H1 (cell line): ENCODE measurements at regions not wholly inside any gene's neighbourhood (a gene's known extent, or its start where the extent isn't known, plus 50 kb on each side); places are given as distances from the start of the nearest gene placed in this dataset.

Experiments used
- CTCF ChIA-PET: fragments of 300-600 bp; sonication (Branson Sonifier 250); formaldehyde crosslinking; loops from one replicate; lab custom pipeline; 2021; ENCODE audit not compliant: partially characterized antibody; lab: Charles Lee
- POLR2A ChIA-PET: fragments of 300-600 bp; sonication (Branson Sonifier 250); formaldehyde crosslinking; loops from one replicate; lab custom pipeline; 2021; ENCODE audit warnings: inconsistent platforms; ENCODE audit not compliant: partially characterized antibody; lab: Charles Lee
- DNase-seq, 2 experiments: peaks; one replicate each; pipeline versions ENCODE4 v3.0.0 to v3.0.0-alpha.2; 2010 to 2022; ENCODE audit warnings: low spot score in 2 of 2, low read depth in 1 of 2, mixed read lengths in 1 of 2
- FAIRE-seq: peaks from 2 replicates; lab custom pipeline; 2011; peaks lifted over from hg19 to GRCh38; lab: Jason Lieb, UNC
- H2AFZ ChIP-seq: 2 replicates; pipeline ENCODE4 v1.8.1; 2012; ENCODE audit warnings: low read length, inconsistent platforms
- H2AK5ac ChIP-seq: 2 replicates; pipeline ENCODE4 v1.6.1; 2013; ENCODE audit warnings: low read depth, low read length
- H2BK120ac ChIP-seq: replicated peaks from 2 replicates; pipeline ENCODE3; 2013; ENCODE audit warnings: low read depth, low read length, inconsistent platforms
- H2BK12ac ChIP-seq: 2 replicates; pipeline ENCODE4 v1.6.1; 2013; ENCODE audit warnings: low read depth, low read length
- H2BK15ac ChIP-seq: 2 replicates; pipeline ENCODE4 v1.6.1; 2013; ENCODE audit warnings: low read length
- H2BK20ac ChIP-seq: 2 replicates; pipeline ENCODE4 v1.6.1; 2013; ENCODE audit warnings: low read length
- H2BK5ac ChIP-seq: 2 replicates; pipeline ENCODE4 v1.6.1; 2013; ENCODE audit warnings: low read depth, low read length
- H3K14ac ChIP-seq: 2 replicates; pipeline ENCODE4 v1.6.1; 2013; ENCODE audit warnings: inconsistent platforms; ENCODE audit not compliant: insufficient read length
- H3K18ac ChIP-seq: 2 replicates; pipeline ENCODE4 v1.6.1; 2013; ENCODE audit warnings: low read length; ENCODE audit errors: extremely low read depth
- H3K23ac ChIP-seq: 2 replicates; pipeline ENCODE4 v1.6.1; 2013; ENCODE audit warnings: inconsistent platforms; ENCODE audit not compliant: insufficient read length
- H3K23me2 ChIP-seq: 2 replicates; pipeline ENCODE4 v1.6.1; 2013; ENCODE audit warnings: low read depth, low read length
- H3K27ac ChIP-seq: 2 replicates; pipeline ENCODE4 v1.6.1; 2011; ENCODE audit warnings: low read depth, low read length, inconsistent platforms
- H3K27me3 ChIP-seq, 4 experiments: replicated peaks in 1 of 4; 1 replicate in 1 of 4; 2 replicates in 3 of 4; pipeline versions ENCODE4 v1.6.1 to v1.8.1; 2011 to 2013; ENCODE audit warnings: low read length in 3 of 4, mild to moderate bottlenecking in 3 of 4, inconsistent platforms in 2 of 4, mixed read lengths in 2 of 4, moderate library complexity in 1 of 4; ENCODE audit not compliant: control insufficient read depth in 3 of 4, insufficient read depth in 3 of 4; ENCODE audit errors: extremely low read depth in 1 of 4
- H3K36me3 ChIP-seq, 4 experiments: 2 replicates each; pipeline versions ENCODE4 v1.6.1 to v1.8.1; 2011 to 2013; ENCODE audit warnings: mild to moderate bottlenecking in 4 of 4, low read length in 3 of 4, moderate library complexity in 2 of 4, control low read depth in 1 of 4, inconsistent platforms in 1 of 4; ENCODE audit not compliant: insufficient read depth in 4 of 4, control insufficient read depth in 2 of 4
- H3K4ac ChIP-seq: replicated peaks from 2 replicates; pipeline ENCODE3; 2013; ENCODE audit warnings: low read length, low read depth, mixed read lengths, inconsistent platforms; ENCODE audit not compliant: insufficient read length
- H3K4me1 ChIP-seq, 4 experiments: replicated peaks in 1 of 4; 1 replicate in 1 of 4; 2 replicates in 3 of 4; pipeline versions ENCODE4 v1.6.1 to v1.8.1; 2011 to 2013; ENCODE audit warnings: low read length in 3 of 4, inconsistent platforms in 2 of 4, mixed read lengths in 1 of 4; ENCODE audit not compliant: insufficient read depth in 4 of 4, control insufficient read depth in 3 of 4
- H3K4me2 ChIP-seq, 2 experiments: 2 replicates each; pipeline versions ENCODE4 v1.6.1 to v1.8.1; 2011 to 2013; ENCODE audit warnings: low read depth in 2 of 2, low read length in 2 of 2, control low read depth in 1 of 2, inconsistent platforms in 1 of 2, mild to moderate bottlenecking in 1 of 2; ENCODE audit not compliant: insufficient read depth in 1 of 2
- H3K4me3 ChIP-seq, 4 experiments: fragments of 200-600, 300-600 bp in 1 of 4; sonication (generic), shearing (Covaris generic), sonication (Bioruptor Twin) in 1 of 4; 2 replicates each; pipeline versions ENCODE4 v1.5.1 to v1.8.1; 2011 to 2016; ENCODE audit warnings: low read length in 4 of 4, low read depth in 3 of 4, control low read depth in 2 of 4, inconsistent platforms in 2 of 4, mild to moderate bottlenecking in 2 of 4, mixed read lengths in 1 of 4, moderate library complexity in 1 of 4; ENCODE audit not compliant: insufficient read depth in 2 of 4; ENCODE audit errors: extremely low read depth in 1 of 4
- H3K56ac ChIP-seq: replicated peaks from 2 replicates; pipeline ENCODE3; 2013; ENCODE audit warnings: low read depth, mild to moderate bottlenecking, mixed read lengths, low read length, inconsistent platforms; ENCODE audit not compliant: insufficient read length
- H3K79me1 ChIP-seq: 2 replicates; pipeline ENCODE4 v1.6.1; 2013; ENCODE audit warnings: low read depth, low read length, control low read depth
- H3K79me2 ChIP-seq, 2 experiments: 2 replicates each; pipeline versions ENCODE4 v1.6.1 to v1.8.1; 2012 to 2013; ENCODE audit warnings: low read length in 2 of 2, mild to moderate bottlenecking in 2 of 2, inconsistent platforms in 1 of 2; ENCODE audit not compliant: insufficient read depth in 2 of 2, control insufficient read depth in 1 of 2
- H3K9ac ChIP-seq, 4 experiments: replicated peaks in 1 of 4; 1 replicate in 1 of 4; 2 replicates in 3 of 4; pipeline versions ENCODE4 v1.6.1 to v1.8.1; 2011 to 2013; ENCODE audit warnings: low read depth in 3 of 4, low read length in 3 of 4, control low read depth in 2 of 4, mild to moderate bottlenecking in 2 of 4, moderate library complexity in 2 of 4, inconsistent platforms in 1 of 4; ENCODE audit errors: extremely low read depth in 1 of 4
- H3K9me3 ChIP-seq, 2 experiments: 2 replicates each; pipeline versions ENCODE4 v1.6.1 to v1.8.1; 2012 to 2013; ENCODE audit warnings: mild to moderate bottlenecking in 2 of 2, moderate library complexity in 2 of 2, control low read depth in 1 of 2, inconsistent platforms in 1 of 2, low read depth in 1 of 2, low read length in 1 of 2, mixed read lengths in 1 of 2; ENCODE audit not compliant: insufficient read depth in 2 of 2
- H4K20me1 ChIP-seq, 2 experiments: replicated peaks in 1 of 2; 2 replicates each; pipeline versions ENCODE3 to v1.8.1; 2011 to 2013; ENCODE audit warnings: inconsistent platforms in 2 of 2, low read length in 2 of 2, mild to moderate bottlenecking in 1 of 2; ENCODE audit not compliant: insufficient read depth in 2 of 2, control insufficient read depth in 1 of 2
- H4K5ac ChIP-seq: 2 replicates; pipeline ENCODE4 v1.6.1; 2013; ENCODE audit warnings: low read length, low read depth, mixed read lengths, inconsistent platforms; ENCODE audit not compliant: insufficient read length
- H4K8ac ChIP-seq: 2 replicates; pipeline ENCODE4 v1.8.0; 2013; ENCODE audit warnings: mild to moderate bottlenecking, moderate library complexity, low read length, inconsistent platforms; ENCODE audit not compliant: insufficient read depth; ENCODE audit errors: extremely low read depth
- H4K91ac ChIP-seq: replicated peaks from 2 replicates; pipeline ENCODE3; 2013; ENCODE audit warnings: low read length, mixed read lengths, inconsistent platforms; ENCODE audit not compliant: insufficient read length
- BACH1 ChIP-seq: IDR thresholded peaks from 2 replicates; pipeline ENCODE4 v1.6.1; 2012; ENCODE audit warnings: low read length, improper control_type of control experiment
- BCL11A ChIP-seq, 2 experiments: IDR thresholded peaks; one replicate each; pipeline ENCODE4 v1.6.1; 2011; ENCODE audit warnings: low read depth in 2 of 2, low read length in 2 of 2, mild to moderate bottlenecking in 2 of 2
- CBX8 ChIP-seq: fragments of 300-800, 300-1000 bp; sonication (generic); IDR thresholded peaks from 2 replicates; pipeline ENCODE4 v1.7.1; 2016; ENCODE audit warnings: low read depth, low read length, borderline replicate concordance
- EZH2 ChIP-seq: fragments of 200-600 bp; sonication (generic); IDR thresholded peaks from 2 replicates; pipeline ENCODE4 v1.7.1; 2012; ENCODE audit warnings: low read depth, mild to moderate bottlenecking, moderate library complexity, low read length, inconsistent platforms; ENCODE audit not compliant: severe bottlenecking
- FOSL1 ChIP-seq: IDR thresholded peaks from 2 replicates; pipeline ENCODE4 v1.6.1; 2011; ENCODE audit warnings: mild to moderate bottlenecking, low read depth, low read length, moderate library complexity; ENCODE audit not compliant: insufficient read depth
- GABPA ChIP-seq: IDR thresholded peaks from 2 replicates; pipeline ENCODE4 v1.6.1; 2011; ENCODE audit warnings: mild to moderate bottlenecking, low read length, moderate library complexity, borderline replicate concordance; ENCODE audit not compliant: insufficient read depth
- GTF2F1 ChIP-seq: IDR thresholded peaks from 2 replicates; pipeline ENCODE4 v1.6.1; 2012; ENCODE audit warnings: low read depth, low read length, improper control_type of control experiment, borderline replicate concordance
- HDAC6 ChIP-seq: IDR thresholded peaks from one replicate; pipeline ENCODE4 v1.7.1; 2012; ENCODE audit warnings: low read depth, mild to moderate bottlenecking, inconsistent platforms, low read length, moderate library complexity
- JUN ChIP-seq: IDR thresholded peaks from 2 replicates; pipeline ENCODE4 v1.6.1; 2011; ENCODE audit warnings: low read depth, mild to moderate bottlenecking, improper control_type of control experiment, low read length
- RAD21 ChIP-seq, 2 experiments: IDR thresholded peaks in 1 of 2; conservative IDR thresholded peaks in 1 of 2; 2 replicates each; pipeline ENCODE4 v1.6.1; 2011; ENCODE audit warnings: low read depth in 2 of 2, low read length in 2 of 2, improper control_type of control experiment in 1 of 2, inconsistent platforms in 1 of 2, mild to moderate bottlenecking in 1 of 2, moderate library complexity in 1 of 2
- SIRT6 ChIP-seq: IDR thresholded peaks from one replicate; pipeline ENCODE4 v1.7.1; 2012; ENCODE audit warnings: low read length, inconsistent platforms
- WGBS, 2 experiments: shearing (Covaris generic) in 1 of 2; methylation state at CpG; one replicate each; pipeline versions ENCODE4 v1.1.6 to v1.1.7; 2013 to 2015; ENCODE audit warnings: low lambda C conversion rate in 2 of 2, mixed read lengths in 2 of 2, inconsistent platforms in 1 of 2, low coverage in 1 of 2, missing lambda C conversion rate in 1 of 2; ENCODE audit not compliant: insufficient replicate concordance in 2 of 2, insufficient coverage in 1 of 2, insufficient read length in 1 of 2; ENCODE audit errors: extremely low coverage in 1 of 2, missing lambda C conversion rate in 1 of 2; 5-methylcytosine and 5-hydroxymethylcytosine counted together

DNA sequence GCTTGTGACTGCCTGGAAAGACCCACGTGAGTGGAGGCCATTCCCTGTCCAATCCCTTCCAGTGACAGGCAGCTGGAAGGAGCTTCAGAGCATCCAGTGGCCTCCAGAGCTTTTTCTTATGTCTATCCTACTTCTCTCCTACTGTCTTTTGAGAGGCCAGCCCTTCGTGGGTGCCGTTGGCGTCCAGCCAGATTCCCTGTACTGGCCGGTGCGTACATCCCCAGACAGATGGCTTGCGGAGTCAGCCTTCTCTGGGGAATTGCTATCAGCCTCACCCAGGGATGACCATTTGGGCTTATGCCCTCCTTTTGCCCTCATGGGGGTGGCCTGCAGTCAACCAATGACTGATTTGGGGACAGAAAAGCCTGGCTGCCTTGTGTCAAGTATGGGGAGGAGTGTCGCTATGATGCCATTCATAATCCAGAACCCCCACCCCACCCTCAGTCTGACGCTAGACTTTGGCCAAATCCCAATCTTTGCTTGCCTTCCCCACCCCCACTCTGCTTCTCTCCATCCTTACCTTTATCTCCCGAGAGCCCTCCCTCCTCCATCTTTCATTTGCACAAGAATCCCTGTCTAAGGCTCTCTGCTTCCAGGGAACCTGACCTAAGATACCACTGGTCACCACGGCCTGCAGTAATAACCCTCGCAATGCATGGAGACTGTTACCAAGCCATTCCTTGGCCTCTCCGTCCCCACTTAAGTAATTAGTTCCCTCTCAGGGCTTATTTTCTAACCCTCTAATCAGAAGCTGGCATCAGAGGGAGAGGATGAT lies 150.3 kb upstream of the BCOR start:
- Histone ChIP-seq H2BK20ac (peak overlapping the region; percentile 32; the same call in 1 of the 2 replicates), H4K91ac (no peak overlapping the region), H2AK5ac (no peak overlapping the region), H3K4ac (no peak overlapping the region), H3K79me2 (no peaks in the 10 kb centered on the region), H3K27me3 (no peaks in the 10 kb centered on the region), H3K36me3 (no peaks in the 10 kb centered on the region), H2BK12ac (no peak overlapping the region), H3K14ac (no peak overlapping the region), H2BK5ac (no peak overlapping the region), H4K20me1 (no peaks in the 10 kb centered on the region), H3K23ac (no peak overlapping the region), H3K27ac (no peak overlapping the region), H2BK120ac (no peak overlapping the region), H3K4me1 (peaks cover 0 to 8% (median 3%) of the 10 kb centered on the region in 4 experiments; a peak in 3 of 7 replicates), H3K18ac (no peak overlapping the region), H4K5ac (no peak overlapping the region), H3K4me3 (no peak overlapping the region), H3K23me2 (no peaks in the 10 kb centered on the region), H2BK15ac (no peak overlapping the region), H3K9me3 (no peaks in the 10 kb centered on the region), H3K4me2 (peak overlapping the region in 1 of 2 experiments; percentile 28; a peak in 2 of 4 replicates), H3K9ac (no peak overlapping the region), H4K8ac (no peak overlapping the region), H3K56ac (no peak overlapping the region), H3K79me1 (no peaks in the 10 kb centered on the region), H2AFZ (no peak overlapping the region; the same call in 1 of the 2 replicates)
- no peak for DNase-seq
- no peak for FAIRE-seq
- WGBS, 2 experiments, result 64% methylated on average over 7 of the region's 13 CpGs; no CpG with 5 or more reads in 1 of the 2 experiments
- ChIA-PET POLR2A (interaction anchor here (1.4 kb wide), 1 partner anchor 10 kb away, joined by 3 read pairs; no protein-coding TSS in a partner anchor), CTCF (interaction anchor here (0.6 to 1.7 kb wide), 2 partner anchors 15 to 354 kb away, joined by 3 to 5 read pairs; no protein-coding TSS in a partner anchor)
- TF ChIP-seq FOSL1, result no peak
- TF ChIP-seq BACH1, result no peak
- no peak for TF ChIP-seq GABPA
- no peak for TF ChIP-seq SIRT6
- TF ChIP-seq BCL11A (IDR thresholded peaks at IDR 0.05; ENCODE audit: low read depth in 2 of 2, low read length in 2 of 2), result no peak
- TF ChIP-seq JUN, result no peak
- no peak for TF ChIP-seq GTF2F1
- TF ChIP-seq HDAC6, result no peak
- TF ChIP-seq CBX8, result no peak
- TF ChIP-seq RAD21 (IDR thresholded peaks at IDR 0.05 in 1 of 2, conservative IDR thresholded peaks at IDR 0.05 in 1 of 2; ENCODE audit: low read depth in 2 of 2, low read length in 2 of 2), result no peak
- TF ChIP-seq EZH2, result no peak
